Muscle of back (tissue), 3 donors: ENCODE measurements at regions not wholly inside any gene's neighbourhood (a gene's known extent, or its start where the extent isn't known, plus 50 kb on each side); places are given as distances from the start of the nearest gene placed in this dataset.
"Not testable (repeated sequence)": the region's sequence is repeated elsewhere in the genome, so short reads cannot be mapped to it uniquely, and the experiment has no call there.

Source experiments
- DNase-seq, 3 donors: peaks; one replicate each; pipeline versions ENCODE4 v3.0.0 to v3.0.0-alpha.2; 2013

DNA sequence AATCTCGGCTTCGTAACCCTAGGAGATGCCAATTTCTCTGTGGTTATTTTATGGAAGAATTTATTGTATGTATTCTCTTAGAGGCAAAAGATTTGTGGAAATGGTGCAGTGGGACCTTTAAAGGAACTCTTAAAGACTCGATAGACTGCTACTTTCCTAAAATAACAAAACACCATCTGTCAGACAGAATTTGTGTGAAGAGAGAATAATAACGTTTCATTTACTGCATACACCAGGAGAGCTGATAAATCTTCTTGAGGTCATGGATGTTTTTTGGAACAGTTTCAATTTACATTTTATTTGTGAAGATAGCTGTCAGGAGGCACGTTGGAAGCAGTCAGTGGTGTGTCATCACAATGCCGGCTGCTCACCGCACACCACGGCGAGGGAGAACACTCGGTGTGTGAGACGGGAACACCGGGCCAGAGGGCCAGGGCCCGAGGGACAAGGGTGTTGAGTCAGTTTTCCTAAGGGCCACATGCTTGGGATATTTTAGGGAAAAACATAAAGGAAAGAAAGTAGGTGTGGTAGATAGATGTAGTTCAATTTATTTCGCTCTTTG is 1681.0 kb upstream of the DDX18 start:
- peak in 1 of 3 donors; percentile 1 for DNase-seq

DNA sequence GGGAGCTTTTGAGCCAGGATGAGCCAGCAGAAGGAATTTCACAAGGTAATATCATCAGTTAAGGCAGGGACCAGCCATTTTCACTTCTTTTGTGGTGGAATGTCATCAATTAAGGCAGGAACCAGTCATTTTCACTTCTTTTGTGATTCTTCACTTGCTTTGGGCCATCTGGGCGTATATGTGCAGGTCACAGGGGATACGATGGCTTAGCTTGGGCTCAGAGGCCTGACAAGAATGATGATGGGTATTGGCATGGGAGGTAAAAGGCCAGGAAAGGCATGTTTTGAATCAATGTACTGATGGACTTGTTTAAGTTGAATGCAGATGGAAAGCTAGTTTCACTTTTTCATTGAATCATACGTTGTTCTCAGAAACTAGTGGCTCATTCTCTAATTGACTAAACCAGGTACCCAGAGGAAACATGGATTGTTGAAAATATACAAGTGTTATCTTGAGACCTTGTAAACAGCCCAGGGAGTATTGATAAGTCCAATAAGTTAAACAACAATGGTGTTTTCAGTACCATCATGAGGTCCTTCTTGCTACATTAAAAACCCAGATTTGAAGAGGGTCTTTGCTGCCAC is 1672.5 kb upstream of the DDX18 start:
- no peak for DNase-seq

DNA sequence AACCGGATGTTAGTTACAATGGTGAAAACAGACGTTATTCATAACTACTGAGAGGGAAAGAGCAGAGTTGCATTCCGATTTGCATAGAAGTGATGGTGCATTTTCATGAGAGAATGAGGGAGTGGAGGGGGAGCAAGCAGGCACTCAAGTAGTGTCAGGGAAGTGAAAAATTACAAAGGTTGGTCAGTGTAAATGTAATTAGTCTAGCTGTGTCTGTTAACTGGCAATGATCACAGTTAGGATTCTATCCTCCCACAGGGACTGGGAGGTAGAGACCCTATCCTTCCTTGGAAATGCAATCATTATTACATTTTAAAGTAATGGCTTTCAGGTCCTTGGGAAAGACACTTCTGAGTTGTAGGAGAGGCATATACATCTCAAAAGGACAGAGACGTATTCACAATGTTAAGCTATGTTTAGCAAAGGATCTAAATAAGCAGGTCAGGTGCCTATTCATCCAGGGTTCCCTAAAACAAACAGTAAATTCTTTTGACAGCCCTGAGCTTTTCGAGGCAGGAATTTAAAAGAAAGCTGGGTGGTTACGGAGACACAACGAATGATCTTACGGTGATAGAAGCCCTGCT is 1671.8 kb upstream of the DDX18 start:
- no peak for DNase-seq

DNA sequence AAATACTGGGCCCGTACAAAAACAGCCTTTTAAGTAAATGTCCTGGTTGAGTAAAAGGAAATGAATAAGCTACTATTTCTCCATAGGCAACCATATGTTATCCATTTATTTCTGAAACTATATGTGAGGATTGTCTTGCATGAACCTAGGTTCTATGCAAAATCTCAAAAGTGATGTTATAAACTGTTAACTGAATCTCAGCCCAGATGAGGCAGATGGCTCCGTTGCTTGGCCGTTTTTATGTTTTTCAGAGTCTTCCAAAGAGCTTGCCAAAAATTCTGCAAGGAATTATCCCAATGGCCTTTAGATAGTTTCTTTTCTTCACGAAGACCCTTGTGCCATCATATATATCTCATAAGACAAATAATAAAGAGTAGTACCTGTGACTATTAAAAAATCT is 1669.5 kb upstream of the DDX18 start:
- DNase-seq, result peak in 1 of 3 donors; percentile 13

DNA sequence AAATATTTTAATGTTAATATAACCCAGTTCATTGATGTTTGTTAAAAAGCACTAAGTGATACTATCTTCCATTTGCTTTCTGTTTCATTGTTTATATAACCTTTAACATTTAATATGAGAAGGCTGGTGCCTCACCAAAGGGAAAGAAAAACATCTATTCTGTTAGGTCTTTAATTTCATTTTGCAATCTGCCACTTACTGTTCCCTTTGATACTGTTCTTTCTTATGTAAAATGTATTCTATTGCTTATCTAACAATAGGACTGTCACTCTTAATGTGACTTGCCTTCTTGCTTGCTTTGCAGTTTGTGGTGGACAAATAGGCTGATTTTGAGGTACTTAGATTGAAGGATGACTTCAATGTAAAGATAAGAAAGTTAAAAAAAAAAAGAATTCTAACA is 1666.1 kb upstream of the DDX18 start:
- no peak for DNase-seq

DNA sequence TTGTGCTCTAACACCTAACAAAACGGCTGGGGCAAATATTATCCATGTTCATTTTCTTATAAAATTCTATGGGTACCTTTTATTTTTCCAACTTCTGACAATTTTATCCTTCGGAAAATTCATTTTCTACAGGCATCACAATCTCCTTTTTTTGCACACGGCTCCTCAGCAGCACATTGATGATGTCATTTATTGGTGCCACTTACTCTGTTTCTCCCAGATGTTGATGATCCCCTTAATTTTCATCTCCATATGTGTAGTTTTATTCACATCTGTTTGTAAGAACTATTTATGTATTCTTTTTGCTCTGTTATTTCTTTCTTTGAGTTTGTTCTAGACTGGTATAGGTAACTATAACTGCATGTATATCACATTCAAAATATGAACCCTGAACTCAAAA is 1660.8 kb upstream of the DDX18 start:
- no peak for DNase-seq

DNA sequence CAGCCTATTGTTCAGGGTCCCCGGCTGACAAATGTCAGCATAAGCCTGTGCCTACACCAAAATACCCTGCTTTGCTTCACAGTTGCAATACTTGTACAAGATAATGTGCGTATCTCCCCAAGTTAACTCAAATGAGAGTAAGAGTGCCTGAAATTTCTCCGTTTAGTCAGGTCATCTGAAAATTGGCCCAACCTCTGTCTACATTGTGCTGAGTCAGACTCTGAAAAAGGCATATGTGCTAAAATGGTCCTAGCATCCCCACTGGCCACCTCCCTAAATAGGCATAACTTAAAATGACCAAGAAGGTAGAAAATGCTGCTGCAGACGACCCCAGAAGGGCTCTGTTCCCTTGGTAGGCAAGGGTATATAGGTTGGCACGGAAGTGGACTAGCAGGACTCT is 1653.8 kb upstream of the DDX18 start:
- DNase-seq, result no peak

DNA sequence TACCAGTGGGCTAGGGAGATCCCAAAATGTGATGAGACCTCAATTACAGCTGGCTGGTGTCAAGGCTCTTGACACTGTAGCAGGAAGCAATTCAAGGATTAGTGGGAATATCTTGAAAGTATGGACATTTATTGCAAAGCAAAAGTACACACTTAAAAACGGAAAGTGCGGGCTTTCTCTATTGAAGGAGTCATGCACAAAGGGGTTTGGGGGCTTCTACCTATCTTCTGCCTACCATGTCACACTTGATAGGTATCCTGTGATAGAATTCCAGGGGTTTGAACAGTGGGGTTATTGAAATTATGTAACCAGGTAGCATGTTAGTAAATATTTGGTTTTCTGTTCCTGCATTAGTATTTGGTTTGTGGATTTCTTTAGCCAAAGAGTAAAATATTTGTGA is 1652.1 kb upstream of the DDX18 start:
- DNase-seq, result no peak

DNA sequence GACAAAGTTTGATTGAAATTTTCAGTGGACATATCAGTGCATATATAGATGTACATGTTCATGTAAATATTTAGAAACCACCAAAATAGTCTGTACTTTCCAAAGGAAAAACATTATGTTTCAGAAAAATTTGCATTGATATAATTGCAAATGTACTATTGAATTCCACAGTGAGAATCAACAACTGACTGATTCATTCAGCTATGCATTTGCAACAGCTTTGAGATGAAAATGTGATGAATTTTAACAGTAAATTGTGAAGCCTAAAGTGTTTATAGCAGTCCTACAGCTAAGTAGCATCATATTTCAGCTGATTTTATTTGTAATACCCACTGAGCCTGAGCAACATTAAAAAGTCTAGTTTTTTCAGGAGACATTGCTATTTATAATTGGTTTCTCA is 1647.4 kb upstream of the DDX18 start:
- DNase-seq, result no peak

DNA sequence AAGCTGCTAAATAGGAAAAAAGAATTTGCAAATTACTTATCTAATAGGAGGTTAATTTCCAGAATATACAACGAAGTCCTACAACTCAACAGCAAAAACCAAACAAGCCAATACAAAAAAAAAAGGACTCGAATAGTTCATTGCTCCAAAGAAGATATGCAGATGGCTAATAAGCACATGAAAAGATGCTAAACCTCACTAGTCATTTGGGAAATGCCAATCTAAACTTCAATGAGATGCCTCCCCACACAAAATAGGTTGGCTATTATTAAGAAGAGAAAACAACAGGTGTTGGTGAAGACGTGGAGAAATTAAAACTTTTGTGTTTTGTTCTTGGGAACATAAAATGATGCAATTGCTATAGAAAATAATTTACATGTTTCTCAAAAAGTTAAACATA is 1634.4 kb upstream of the DDX18 start:
- no peak for DNase-seq

DNA sequence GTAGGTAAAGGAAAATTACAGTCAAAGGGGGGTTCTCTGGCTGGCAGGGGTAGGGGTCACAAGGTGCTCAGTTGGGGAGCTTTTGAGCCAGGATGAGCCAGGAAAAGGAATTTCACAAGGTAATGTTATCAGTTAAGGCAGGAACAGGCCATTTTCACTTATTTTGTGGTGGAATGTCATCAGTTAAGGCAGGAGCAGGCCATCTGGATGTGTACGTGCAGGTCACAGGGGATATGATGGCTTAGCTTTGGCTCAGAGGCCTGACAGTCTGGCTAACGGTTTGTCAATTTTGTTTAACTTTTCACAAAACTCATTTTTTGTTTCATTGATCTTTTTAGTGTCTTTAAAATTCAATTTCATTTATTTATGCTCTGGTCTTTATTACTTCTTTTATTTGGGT is 1623.8 kb upstream of the DDX18 start:
- not testable (repeated sequence) for DNase-seq

DNA sequence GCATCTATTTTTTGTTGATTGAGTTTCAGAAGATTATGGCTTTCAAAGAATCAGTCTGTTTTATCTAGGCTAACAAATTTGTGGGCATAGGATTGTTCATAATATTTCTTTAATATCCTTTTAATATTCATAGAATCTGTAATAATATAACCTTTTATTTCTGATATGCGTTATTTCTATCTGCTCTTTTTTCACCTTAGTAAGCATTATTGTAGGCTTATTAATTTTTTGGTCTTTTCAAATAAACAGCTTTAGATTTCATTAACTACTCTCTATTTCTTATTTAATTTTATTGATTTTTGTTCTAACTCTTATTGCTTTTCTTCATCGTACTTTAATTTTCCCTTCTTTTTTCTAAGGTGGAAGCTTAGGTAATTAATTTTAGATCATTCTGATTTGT is 1614.4 kb upstream of the DDX18 start:
- no peak for DNase-seq

DNA sequence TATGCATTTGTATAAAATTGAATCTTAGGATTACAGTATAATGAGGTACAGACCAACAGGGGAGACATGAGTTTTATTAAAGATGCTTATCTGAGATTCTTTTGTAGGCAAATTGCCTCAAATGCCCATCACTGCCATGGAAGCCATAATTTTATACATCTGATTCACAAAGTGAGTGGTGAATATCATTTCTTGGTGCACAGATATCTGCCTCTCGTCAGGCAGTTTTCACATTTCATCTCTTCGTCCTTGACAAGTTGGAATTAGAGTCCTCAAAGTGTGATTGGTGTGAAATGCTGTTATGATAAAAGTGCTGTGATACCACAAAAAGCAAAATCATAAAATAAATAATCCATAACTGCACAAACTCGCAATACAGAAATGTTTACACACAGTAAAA is 1602.8 kb upstream of the DDX18 start:
- no peak for DNase-seq

DNA sequence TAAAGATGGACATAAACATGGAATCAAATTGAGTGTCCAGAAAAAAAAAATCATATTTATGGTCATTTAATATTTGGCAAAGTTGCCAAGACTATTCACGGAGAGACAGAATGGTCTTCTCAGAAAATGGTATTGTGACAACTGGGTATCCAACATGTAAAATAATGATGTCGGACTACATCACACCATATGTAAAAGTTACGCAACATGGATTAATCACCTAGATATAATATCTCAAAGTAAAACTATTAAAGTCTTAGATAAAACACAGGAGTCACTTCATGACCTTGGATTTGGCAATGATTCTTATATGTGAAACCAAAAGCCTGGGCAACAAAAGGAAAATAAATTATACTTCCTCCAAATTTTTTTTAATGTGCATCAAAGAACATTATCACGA is 1591.7 kb upstream of the DDX18 start:
- no peak for DNase-seq

DNA sequence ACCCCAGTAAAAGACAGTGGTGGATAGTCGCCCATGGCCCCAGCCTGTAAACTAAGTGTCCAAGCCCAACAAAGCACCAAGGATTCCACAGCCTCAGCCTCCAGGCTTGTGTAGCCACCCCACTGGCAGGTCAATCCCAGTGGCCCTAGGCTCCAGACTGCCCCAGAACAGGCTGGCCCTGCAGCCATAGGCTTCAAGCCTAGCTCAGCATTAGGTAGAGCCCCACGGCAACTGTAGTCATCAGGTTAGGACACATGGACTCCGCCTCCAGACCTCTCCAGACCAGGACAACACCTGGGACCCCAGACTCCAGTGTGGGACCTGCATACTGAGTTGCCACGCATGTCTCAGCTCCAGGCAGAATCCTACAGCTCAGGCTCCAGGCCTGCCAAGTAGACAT is 1590.6 kb upstream of the DDX18 start:
- DNase-seq, result no peak

DNA sequence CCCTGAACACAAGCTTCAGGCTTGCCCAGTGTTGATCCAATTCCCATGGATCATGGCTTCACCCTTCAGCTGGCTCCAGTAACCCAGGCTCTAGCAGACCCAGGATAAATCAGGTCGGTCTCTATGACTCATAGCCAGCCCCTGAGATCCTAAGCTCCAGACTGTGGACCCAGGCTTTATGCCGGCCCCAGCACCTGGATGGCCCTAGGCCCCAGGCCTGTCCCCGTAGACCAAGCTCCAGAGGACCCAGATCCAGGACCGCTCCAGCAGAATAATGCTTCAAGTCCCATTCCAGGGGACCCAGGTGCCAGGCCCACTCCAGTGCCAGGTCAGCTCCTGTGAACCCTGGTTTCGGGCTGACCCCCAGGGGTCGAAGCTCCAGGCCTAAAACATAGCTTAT is 1589.9 kb upstream of the DDX18 start:
- DNase-seq, result no peak

DNA sequence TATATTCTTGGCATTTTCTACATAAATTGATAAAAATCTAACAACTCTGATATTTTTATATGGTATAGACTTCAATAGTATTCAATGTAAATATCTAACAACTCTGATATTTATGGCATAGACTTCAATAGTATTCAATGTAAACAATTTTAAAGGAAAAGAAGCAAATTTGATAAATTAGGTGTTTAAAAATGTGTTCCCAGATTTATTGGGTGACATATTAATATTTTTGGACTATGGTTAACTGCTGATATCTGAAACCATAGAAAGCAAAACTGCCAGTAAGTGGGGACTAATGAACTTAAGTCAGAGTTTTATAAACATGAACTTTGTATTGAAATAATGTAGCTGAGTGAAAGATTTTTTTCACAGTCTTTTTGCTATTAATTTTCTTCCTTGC is 1576.0 kb upstream of the DDX18 start:
- no peak for DNase-seq

DNA sequence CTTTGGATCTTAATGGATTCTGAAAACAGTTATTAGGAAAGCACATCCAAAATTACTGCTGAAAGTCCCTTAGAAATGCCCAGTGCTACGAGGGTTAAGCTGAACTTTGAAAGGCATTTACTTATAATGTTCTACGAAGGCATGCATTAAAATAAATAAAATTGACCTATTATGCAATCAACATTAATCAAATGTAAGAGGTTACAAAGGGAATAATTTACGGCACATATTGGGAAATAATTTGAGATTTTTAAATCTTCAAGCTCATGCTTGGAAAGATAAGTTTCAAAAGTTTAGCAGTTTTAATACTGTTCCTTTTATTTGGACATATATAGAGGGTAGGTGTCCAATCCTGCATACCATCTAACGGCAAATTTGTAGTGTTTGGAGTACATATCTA is 1564.1 kb upstream of the DDX18 start:
- no peak for DNase-seq

DNA sequence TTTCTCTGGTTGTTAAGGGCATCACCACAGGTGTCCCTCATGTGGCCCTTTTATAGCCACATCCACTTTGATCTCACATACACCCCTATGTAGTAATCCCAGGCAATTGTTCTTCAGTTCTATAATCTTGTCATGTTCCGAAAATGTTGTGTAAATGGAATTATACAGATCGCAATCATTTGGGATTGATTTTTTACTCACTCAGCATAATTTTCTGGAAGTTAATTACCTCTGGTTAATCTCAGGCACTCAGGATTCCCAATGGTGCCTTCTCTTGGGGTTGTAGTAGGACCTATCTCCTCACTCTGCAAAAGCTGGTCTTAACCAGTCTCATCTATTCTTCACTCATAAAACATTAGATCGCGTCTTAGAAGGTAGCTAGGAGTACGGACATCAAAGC is 1549.6 kb upstream of the DDX18 start:
- no peak for DNase-seq

DNA sequence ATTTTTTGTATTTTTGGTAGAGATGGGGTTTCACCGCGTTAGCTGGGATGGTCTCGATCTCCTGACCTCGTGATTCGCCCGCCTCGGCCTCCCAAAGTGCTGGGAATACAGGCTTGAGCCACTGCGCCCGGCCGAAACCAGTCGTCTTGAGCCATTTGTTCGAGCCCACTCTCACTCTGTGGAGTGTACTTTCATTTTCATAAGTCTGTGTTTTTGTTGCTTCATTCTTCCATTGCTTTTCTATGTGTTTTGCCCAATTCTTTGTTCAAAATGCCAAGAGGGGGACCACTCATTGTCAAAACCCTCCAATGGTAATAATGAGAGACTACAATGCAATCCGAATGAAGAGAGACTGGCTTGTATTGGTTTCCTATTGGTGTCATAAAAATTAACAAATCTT is 1545.5 kb upstream of the DDX18 start:
- DNase-seq, result no peak

DNA sequence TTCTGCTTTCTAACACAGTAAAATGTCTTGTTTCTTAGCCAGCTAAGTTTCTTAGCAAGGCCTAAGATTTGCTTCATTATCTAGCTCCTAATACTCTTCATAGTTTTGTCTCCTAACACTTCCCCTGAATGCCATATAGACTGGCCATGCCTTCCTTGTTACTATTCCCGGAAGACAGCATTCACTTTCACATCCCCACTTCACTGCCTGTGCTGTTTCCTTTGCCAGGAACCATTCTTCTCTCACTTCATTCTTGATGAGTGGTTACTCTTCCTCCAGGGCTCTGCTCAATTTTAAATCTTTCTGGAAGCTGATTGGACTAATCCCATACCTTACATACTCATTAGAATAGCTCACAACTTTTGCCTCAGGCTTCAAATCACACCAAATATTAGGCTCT is 1510.2 kb upstream of the DDX18 start:
- DNase-seq, result no peak

DNA sequence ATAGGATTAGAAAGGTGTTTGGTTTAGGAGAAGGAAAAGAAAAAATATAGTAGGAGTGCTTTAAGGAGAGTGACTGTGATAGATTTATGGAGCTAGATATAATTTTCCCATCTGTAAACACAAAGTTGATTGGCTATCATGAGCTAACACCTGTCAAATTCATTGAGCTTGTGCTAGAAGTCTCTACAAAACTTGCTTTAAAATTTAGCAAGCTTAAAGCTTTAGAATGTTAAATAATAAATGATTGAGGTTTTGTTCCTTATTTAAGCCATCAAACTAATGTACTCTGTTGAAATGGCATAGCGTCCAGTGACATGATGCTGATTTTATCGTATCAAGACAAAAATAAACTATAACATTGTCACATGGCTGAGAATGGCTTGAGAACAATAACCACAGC is 1497.4 kb upstream of the DDX18 start:
- DNase-seq, result no peak

DNA sequence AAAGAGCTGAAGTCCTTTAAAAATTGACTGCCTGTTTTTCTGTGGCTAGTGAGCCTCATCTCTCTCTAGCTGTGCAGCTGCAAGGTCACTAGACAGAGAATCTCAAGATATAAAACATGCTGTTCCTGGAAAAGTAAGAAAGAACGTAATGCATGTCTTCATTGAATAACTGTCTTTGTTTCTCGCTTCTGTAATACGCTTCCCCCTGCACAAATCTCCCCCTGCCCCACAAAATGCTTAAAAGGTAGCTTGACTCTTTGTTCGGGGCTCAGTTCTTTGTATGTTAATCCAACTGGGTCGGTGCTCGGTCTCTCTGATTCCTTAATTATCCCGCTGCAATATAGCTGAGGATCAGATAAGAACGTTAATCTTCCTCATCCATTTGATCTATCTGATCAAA is 1495.9 kb upstream of the DDX18 start:
- not testable (repeated sequence) for DNase-seq

DNA sequence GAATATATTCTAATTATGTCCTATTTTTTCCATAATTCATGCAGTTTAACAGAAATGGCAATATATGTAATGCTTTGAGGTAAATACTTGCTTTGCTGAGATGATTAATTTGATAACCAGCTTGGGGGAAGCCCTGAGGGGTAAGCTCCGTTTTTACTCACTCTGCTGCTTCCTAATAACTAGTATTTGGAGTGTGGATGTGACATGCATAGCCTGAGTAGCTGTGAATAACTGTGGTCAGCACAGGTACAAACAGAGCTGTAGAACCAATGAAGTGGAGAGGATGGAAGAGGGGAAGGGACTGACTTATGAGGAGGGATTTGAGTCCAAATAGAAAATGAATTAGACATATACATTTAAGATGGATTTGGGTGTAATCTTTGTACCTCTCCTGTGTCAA is 1495.5 kb upstream of the DDX18 start:
- DNase-seq, result no peak
